ENCODE measurements at regions not wholly inside any gene's neighbourhood (a gene's known extent, or its start where the extent isn't known, plus 50 kb on each side); places are given as distances from the start of the nearest gene placed in this dataset.

GRCh38 chr12:131347732-131348131 lies 363.2 kb upstream of the SFSWAP start:
- no peaks in the 10 kb centered on the region for H3K79me2 ChIP-seq (ENCODE audit: control insufficient read depth, insufficient read depth, low read length)
- 92% methylated on average over 7 of the region's 7 CpGs for WGBS (ENCODE audit: insufficient coverage, low coverage, missing lambda C conversion rate)
- no peaks in the 10 kb centered on the region for H4K20me1 ChIP-seq (replicated peaks; ENCODE audit: control insufficient read depth, insufficient read depth, low read length)
- BruUV-seq (replicated peaks) = no TSS peak
- H2AFZ ChIP-seq (ENCODE audit: low read depth, low read length) = no peak overlapping the region
- intact Hi-C loops (cut with micrococcal nuclease) = loop anchor here (2.0 to 5.0 kb wide), 2 partner anchors 105 to 275 kb away; no protein-coding TSS in a partner anchor
- DNase-seq (ENCODE audit: extremely low read depth in 1 of 4, low spot score in 3 of 4) (no peak), ATAC-seq (no peak), FAIRE-seq (no peak)
- in situ Hi-C loops (cut with MboI) = no loop called here
- no peaks in the 10 kb centered on the region for H3K27me3 ChIP-seq (ENCODE audit: control insufficient read depth in 2 of 2, insufficient read depth in 2 of 2, low read length in 2 of 2)
- H3K4me2 ChIP-seq (ENCODE audit: insufficient read depth, low read length) = peak overlapping the region; percentile 3; the same call in 1 of the 2 replicates
- TF ChIP-seq, protein P1, sequence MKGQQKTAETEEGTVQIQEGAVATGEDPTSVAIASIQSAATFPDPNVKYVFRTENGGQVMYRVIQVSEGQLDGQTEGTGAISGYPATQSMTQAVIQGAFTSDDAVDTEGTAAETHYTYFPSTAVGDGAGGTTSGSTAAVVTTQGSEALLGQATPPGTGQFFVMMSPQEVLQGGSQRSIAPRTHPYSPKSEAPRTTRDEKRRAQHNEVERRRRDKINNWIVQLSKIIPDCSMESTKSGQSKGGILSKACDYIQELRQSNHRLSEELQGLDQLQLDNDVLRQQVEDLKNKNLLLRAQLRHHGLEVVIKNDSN (CRISPR knock-in tag; IDR thresholded peaks at IDR 0.05) = peak; percentile 4; the same call in 1 of the 2 replicates
- TF ChIP-seq GATAD2B (IDR thresholded peaks at IDR 0.05; ENCODE audit: borderline replicate concordance) (no peak), KLF10 (CRISPR knock-in tag; IDR thresholded peaks at IDR 0.05) (no peak), TRIM28 (IDR thresholded peaks at IDR 0.05) (no peak), KDM1A (IDR thresholded peaks at IDR 0.05) (peak in 1 of 2 experiments; percentile 78; a peak in 1 of 4 replicates), HDGF (IDR thresholded peaks at IDR 0.05) (0 out of 2 replicates have a peak, but pooled peaks have one; percentile 40)
- TF ChIP-seq, protein P2, sequence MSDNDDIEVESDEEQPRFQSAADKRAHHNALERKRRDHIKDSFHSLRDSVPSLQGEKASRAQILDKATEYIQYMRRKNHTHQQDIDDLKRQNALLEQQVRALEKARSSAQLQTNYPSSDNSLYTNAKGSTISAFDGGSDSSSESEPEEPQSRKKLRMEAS (CRISPR knock-in tag; IDR thresholded peaks at IDR 0.05) = 0 out of 2 replicates have a peak, but pooled peaks have one; percentile 21
- CTCF ChIA-PET (ENCODE audit: low intra/inter-chr PET ratio) = no interaction called here
- POLR2A ChIA-PET = no interaction called here
- H3K36me3 ChIP-seq (ENCODE audit: control insufficient read depth, insufficient read depth, low read length) = no peaks in the 10 kb centered on the region; the same call in 2 of the 3 replicates
- H3K27ac ChIP-seq (ENCODE audit: extremely low read depth, low read depth, low read length) = no peak overlapping the region
- H3K4me3 ChIP-seq = no peak overlapping the region
- H3K4me1 ChIP-seq (replicated peaks in 1 of 2; ENCODE audit: control insufficient read depth in 2 of 2, insufficient read depth in 2 of 2, low read length in 2 of 2) = peaks cover 39 to 43% of the 10 kb centered on the region in 2 experiments
- H3K9me1 ChIP-seq (ENCODE audit: control insufficient read depth, insufficient read depth, low read length) = no peaks in the 10 kb centered on the region
- H3K9me3 ChIP-seq (replicated peaks; ENCODE audit: control insufficient read depth, insufficient read depth, low read depth, low read length) = peaks cover 7% of the 10 kb centered on the region
- no peak overlapping the region for H3K9ac ChIP-seq (ENCODE audit: insufficient read depth in 1 of 2, low read depth in 2 of 2, low read length in 2 of 2)
